ENCODE measurements at regions not wholly inside any gene's neighbourhood (a gene's known extent, or its start where the extent isn't known, plus 50 kb on each side); places are given as distances from the start of the nearest gene placed in this dataset.

- no peak overlapping the region for H3K4me3 Mint-ChIP-seq
- WGBS (ENCODE audit: insufficient coverage) = 93% methylated on average over 5 of the region's 5 CpGs
- no peaks in the 10 kb centered on the region for H3K27me3 Mint-ChIP-seq (ENCODE audit: low read depth in 2 of 2)
- peaks cover 0 to 4% of the 10 kb centered on the region in 2 donors for H3K9me3 Mint-ChIP-seq
- Histone ChIP-seq H3K27me3 (ENCODE audit: control insufficient read depth, insufficient read depth, low read length) (no peaks in the 10 kb centered on the region), H3K27ac (ENCODE audit: low read length) (no peak overlapping the region), H3K9me3 (ENCODE audit: control insufficient read depth, insufficient read depth, low read length) (no peaks in the 10 kb centered on the region), H3K4me3 (ENCODE audit: low read length) (no peak overlapping the region), H3K36me3 (ENCODE audit: control insufficient read depth, insufficient read depth, low read length) (no peaks in the 10 kb centered on the region), H3K4me1 (ENCODE audit: control insufficient read depth, insufficient read depth, low read length) (no peaks in the 10 kb centered on the region)
- H3K4me1 Mint-ChIP-seq = no peaks in the 10 kb centered on the region
- TF ChIP-seq CTCF (IDR thresholded peaks at IDR 0.05) = no peak
- ATAC-seq (no peak), DNase-seq (no peak)
- H3K36me3 Mint-ChIP-seq = no peaks in the 10 kb centered on the region
- intact Hi-C loops (cut with micrococcal nuclease) = no loop called here
- H3K27ac Mint-ChIP-seq = no peak overlapping the region
Measured at GRCh38 chr10:35896001-35896400, 253.9 kb upstream of the FZD8 start.

GRCh38 chr10:35895331-35895730 is 253.2 kb upstream of the FZD8 start:
- Mint-ChIP-seq H3K27ac (no peak overlapping the region), H3K36me3 (no peaks in the 10 kb centered on the region), H3K9me3 (peaks cover 0 to 4% of the 10 kb centered on the region in 2 donors), H3K27me3 (ENCODE audit: low read depth in 2 of 2) (no peaks in the 10 kb centered on the region), H3K4me1 (no peaks in the 10 kb centered on the region), H3K4me3 (no peak overlapping the region)
- Histone ChIP-seq H3K36me3 (ENCODE audit: control insufficient read depth, insufficient read depth, low read length) (no peaks in the 10 kb centered on the region), H3K27ac (ENCODE audit: low read length) (no peak overlapping the region), H3K4me3 (ENCODE audit: low read length) (no peak overlapping the region), H3K9me3 (ENCODE audit: control insufficient read depth, insufficient read depth, low read length) (no peaks in the 10 kb centered on the region), H3K4me1 (ENCODE audit: control insufficient read depth, insufficient read depth, low read length) (no peaks in the 10 kb centered on the region), H3K27me3 (ENCODE audit: control insufficient read depth, insufficient read depth, low read length) (no peaks in the 10 kb centered on the region)
- intact Hi-C loops (cut with micrococcal nuclease) = no loop called here
- whole genome bisulfite sequencing (ENCODE audit: insufficient coverage) = 69% methylated on average over 2 of the region's 2 CpGs
- TF ChIP-seq CTCF (IDR thresholded peaks at IDR 0.05) = no peak
- ATAC-seq = no peak
- no peak for DNase-seq

GRCh38 chr10:35892526-35892925 is 250.4 kb upstream of the FZD8 start:
- H3K27me3 Mint-ChIP-seq (ENCODE audit: low read depth in 2 of 2) = peaks cover 0 to 2% of the 10 kb centered on the region in 2 donors
- WGBS (ENCODE audit: insufficient coverage) = 78% methylated on average over 3 of the region's 3 CpGs

More at GRCh38 chr10:35892526-35892925, 250.4 kb upstream of the FZD8 start:
- no peak for ATAC-seq
- no peaks in the 10 kb centered on the region for H3K4me1 Mint-ChIP-seq
- intact Hi-C loops (cut with micrococcal nuclease) = no loop called here
- no peak for TF ChIP-seq CTCF (IDR thresholded peaks at IDR 0.05)
- no peak overlapping the region for H3K27ac ChIP-seq (ENCODE audit: low read length)
- no peaks in the 10 kb centered on the region for H3K36me3 Mint-ChIP-seq
- H3K4me3 Mint-ChIP-seq = no peak overlapping the region
- H3K9me3 Mint-ChIP-seq = peaks cover 0 to 6% of the 10 kb centered on the region in 2 donors
- DNase-seq = no peak
- H3K4me3 ChIP-seq (ENCODE audit: low read length) = no peak overlapping the region
- no peaks in the 10 kb centered on the region for H3K9me3 ChIP-seq (ENCODE audit: control insufficient read depth, insufficient read depth, low read length)
- H3K27ac Mint-ChIP-seq = no peak overlapping the region
- no peaks in the 10 kb centered on the region for H3K27me3 ChIP-seq (ENCODE audit: control insufficient read depth, insufficient read depth, low read length)
- no peaks in the 10 kb centered on the region for H3K4me1 ChIP-seq (ENCODE audit: control insufficient read depth, insufficient read depth, low read length)
- no peaks in the 10 kb centered on the region for H3K36me3 ChIP-seq (ENCODE audit: control insufficient read depth, insufficient read depth, low read length)

Data from natural killer cell (primary cell).